Adrenal gland (tissue), 9 donors: ENCODE measurements at regions not wholly inside any gene's neighbourhood (a gene's known extent, or its start where the extent isn't known, plus 50 kb on each side); places are given as distances from the start of the nearest gene placed in this dataset.

Source experiments
- DNase-seq, 7 donors: peaks; one replicate each; pipeline ENCODE4 v3.0.0-alpha.2; 2019 to 2020
- H3K27ac ChIP-seq, 5 donors: fragments of 200-600 bp; sonication (generic) in 4 of 5; 1 replicate in 3 of 5; 2 replicates in 2 of 5; pipeline versions ENCODE4 v1.5.1 to v1.8.0; 2016 to 2020; ENCODE audit warnings: mild to moderate bottlenecking in 1 of 5
- H3K27me3 ChIP-seq: fragments of 200-600 bp; 2 replicates; pipeline ENCODE4 v1.8.0; 2021
- H3K36me3 ChIP-seq, 2 donors: fragments of 200-600 bp; replicated peaks in 1 of 2; 1 replicate in 1 of 2; 2 replicates in 1 of 2; pipeline versions ENCODE4 v1.5.1 to v1.8.0; 2018 to 2022
- H3K4me1 ChIP-seq, 2 donors: fragments of 200-600 bp; replicated peaks in 1 of 2; 1 replicate in 1 of 2; 2 replicates in 1 of 2; pipeline versions ENCODE4 v1.5.1 to v1.8.0; 2018 to 2021
- H3K4me3 ChIP-seq, 4 donors: fragments of 200-600 bp; sonication (generic) in 3 of 4; one replicate each; pipeline ENCODE4 v1.5.1; 2016 to 2018
- H3K9me3 ChIP-seq, 3 donors: fragments of 200-600 bp; sonication (generic) in 1 of 3; replicated peaks in 1 of 3; 1 replicate in 2 of 3; 2 replicates in 1 of 3; pipeline versions ENCODE4 v1.5.1 to v1.8.0; 2016 to 2021
- CTCF ChIP-seq, 6 experiments: fragments of 450-650 bp in 4 of 6; fragments of 200-600 bp in 2 of 6; sonication (generic) in 1 of 6; IDR thresholded peaks; 1 replicate in 5 of 6; 2 replicates in 1 of 6; pipeline versions ENCODE4 v1.5.1 to v1.8.0; 2016 to 2021; ENCODE audit warnings: antibody characterized with exemption in 6 of 6, mild to moderate bottlenecking in 2 of 6, moderate library complexity in 1 of 6
- POLR2A ChIP-seq, 2 donors: fragments of 450-650 bp; IDR thresholded peaks; one replicate each; pipeline ENCODE4 v1.6.1; 2017; ENCODE audit warnings: antibody characterized with exemption in 2 of 2, mild to moderate bottlenecking in 2 of 2, moderate library complexity in 1 of 2
- WGBS, 4 donors: extraction: QIAGEN DNeasy Blood & Tissue Kit in 2 of 4; methylation state at CpG; one replicate each; pipeline versions ENCODE4 v1.1.5 to v1.1.7; 2013 to 2017; 5-methylcytosine and 5-hydroxymethylcytosine counted together
- intact Hi-C, 2 donors: fragments of 100-400 bp; cut with DNase I; formaldehyde crosslinking; loops; one replicate each; pipeline versions ENCODE4 v1.14.1 to v1.15.0; 2022 to 2023
- donor health status: healthy with polysubstance abuse.
- donor health status: Bipolar disorder and iron deficiency.
- donor health status: DM: yes; HTN: yes; CAD: no.
- donor health status: DM: no; HTN: no; CAD: no.
- donor health status: DM: no; HTN: no; CAD: no.

DNA sequence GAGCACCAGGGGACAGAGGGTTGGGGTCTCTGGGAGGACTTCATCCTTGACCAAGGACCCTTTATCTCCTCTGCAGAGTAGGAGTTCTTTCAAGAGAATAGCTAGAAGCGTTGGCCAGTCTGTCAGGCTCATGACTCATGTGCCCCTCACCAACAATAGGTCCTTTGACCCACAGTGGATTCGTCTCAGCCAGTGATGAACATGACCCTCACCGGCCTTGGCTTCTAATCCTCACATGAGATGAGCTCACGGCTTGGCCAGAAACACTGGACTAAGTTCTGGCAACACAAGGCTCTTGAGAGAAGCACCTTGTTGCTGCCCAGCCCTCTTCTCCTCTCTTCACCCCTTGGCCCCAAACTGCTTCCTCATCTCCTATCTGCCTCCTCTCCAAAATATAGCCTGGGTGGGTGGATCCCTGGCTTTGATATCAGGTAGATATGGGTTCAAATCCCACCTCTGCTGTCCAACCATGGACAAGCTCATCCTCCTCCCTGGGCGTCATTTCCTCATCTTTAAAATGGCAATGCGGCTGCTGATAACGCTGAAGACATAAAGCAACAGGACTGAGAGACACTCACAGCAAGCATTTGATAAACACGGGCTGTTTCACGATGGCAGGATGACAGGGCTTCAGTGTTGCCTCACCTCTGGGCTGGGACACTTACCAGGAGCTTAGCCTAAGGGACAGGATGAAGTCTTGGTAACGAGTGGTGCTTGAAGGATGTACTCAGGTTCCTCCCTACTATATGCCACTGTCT is 446.7 kb upstream of the PROK2 start:
- peak in 1 of 7 donors; percentile 10 for DNase-seq
- 69 to 86% (median 78%) methylated on average over 10 of the region's 10 CpGs for WGBS, 4 donors
- no peak overlapping the region for H3K27ac ChIP-seq
- no peaks in the 10 kb centered on the region for H3K36me3 ChIP-seq
- intact Hi-C loops = no loop called here
- H3K27me3 ChIP-seq = no peaks in the 10 kb centered on the region
- H3K9me3 ChIP-seq = no peaks in the 10 kb centered on the region
- no peak overlapping the region for H3K4me3 ChIP-seq
- no peaks in the 10 kb centered on the region for H3K4me1 ChIP-seq
- TF ChIP-seq POLR2A (IDR thresholded peaks at IDR 0.05) = no peak
- no peak for TF ChIP-seq CTCF (IDR thresholded peaks at IDR 0.05)

DNA sequence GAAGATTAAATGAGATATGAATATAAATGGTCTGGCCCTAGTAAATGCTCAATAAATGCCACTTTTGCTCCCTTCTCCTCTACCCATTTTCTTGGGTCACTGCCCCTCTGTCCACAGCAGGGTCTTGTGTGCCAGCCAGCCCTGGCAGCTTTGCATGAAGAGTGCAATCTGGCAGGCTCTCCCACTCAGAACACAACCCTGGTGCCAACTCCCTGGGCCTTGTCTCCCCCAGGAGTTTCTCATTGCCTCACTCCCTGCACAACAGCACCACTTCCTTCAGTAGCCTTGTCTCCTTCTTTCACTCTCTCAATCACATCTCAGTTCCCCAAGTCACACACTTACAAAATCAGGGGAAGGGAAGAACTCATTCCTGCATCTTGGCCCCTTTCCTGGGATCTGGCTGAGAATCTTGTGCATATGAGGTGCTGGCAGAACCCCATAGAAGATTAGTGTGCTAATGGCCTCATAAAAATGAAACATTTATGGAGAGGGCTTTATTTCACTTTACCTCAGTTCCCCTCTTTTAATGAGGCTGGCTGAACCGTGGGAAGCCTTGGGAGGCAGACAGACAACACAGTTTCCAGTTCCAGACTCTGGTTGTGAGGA is 445.9 kb upstream of the PROK2 start:
- Histone ChIP-seq H3K4me3 (no peak overlapping the region), H3K36me3 (no peaks in the 10 kb centered on the region), H3K27me3 (no peaks in the 10 kb centered on the region), H3K4me1 (no peaks in the 10 kb centered on the region), H3K9me3 (no peaks in the 10 kb centered on the region), H3K27ac (no peak overlapping the region)
- WGBS, 4 donors = 46 to 84% (median 75%) methylated on average over 1 of the region's 1 CpG
- intact Hi-C loops = no loop called here
- TF ChIP-seq POLR2A (IDR thresholded peaks at IDR 0.05) = no peak
- TF ChIP-seq CTCF (IDR thresholded peaks at IDR 0.05) = no peak
- no peak for DNase-seq

- DNase-seq = no peak
- Histone ChIP-seq H3K27ac (no peak overlapping the region), H3K4me1 (no peaks in the 10 kb centered on the region), H3K9me3 (no peaks in the 10 kb centered on the region), H3K36me3 (no peaks in the 10 kb centered on the region), H3K27me3 (no peaks in the 10 kb centered on the region), H3K4me3 (no peak overlapping the region)
- TF ChIP-seq CTCF (IDR thresholded peaks at IDR 0.05) = no peak
- no peak for TF ChIP-seq POLR2A (IDR thresholded peaks at IDR 0.05)
- intact Hi-C loops = no loop called here
- WGBS, 4 donors = 88 to 92% (median 89%) methylated on average over 4 of the region's 4 CpGs
These were observed 445.0 kb upstream of the PROK2 start for GRCh38 chr3:72229952-72230351.

DNA sequence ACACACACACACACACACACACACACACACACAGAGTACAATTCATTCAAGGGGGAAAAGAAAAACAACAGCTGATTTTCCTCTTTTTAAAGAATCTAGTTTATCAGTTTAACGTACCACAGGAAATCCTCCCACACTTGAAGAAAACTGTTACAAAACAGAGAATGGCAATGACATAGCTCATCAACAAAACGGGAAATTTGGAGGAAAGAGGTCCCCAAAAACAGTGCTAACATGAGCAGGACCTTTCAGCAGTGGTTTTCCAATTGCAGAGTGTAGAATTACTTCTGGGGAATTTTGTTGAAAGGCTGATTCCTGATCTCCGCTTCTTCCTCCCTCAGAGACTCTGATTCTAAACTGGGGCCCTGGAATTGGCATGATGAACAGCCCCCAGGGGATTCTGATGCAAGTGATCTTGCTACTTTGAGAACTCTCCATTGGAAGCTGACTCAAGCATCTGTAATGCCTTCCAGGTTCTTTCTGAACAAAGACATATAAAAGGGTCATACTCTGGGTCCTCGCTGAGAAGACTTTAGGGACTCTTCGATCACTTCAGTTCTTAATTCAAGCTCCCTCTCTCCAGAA is 442.6 kb upstream of the PROK2 start:
- Histone ChIP-seq H3K9me3 (no peaks in the 10 kb centered on the region), H3K27ac (no peak overlapping the region), H3K27me3 (no peaks in the 10 kb centered on the region), H3K4me1 (no peaks in the 10 kb centered on the region), H3K36me3 (no peaks in the 10 kb centered on the region), H3K4me3 (no peak overlapping the region)
- no peak for DNase-seq
- TF ChIP-seq POLR2A (IDR thresholded peaks at IDR 0.05) (no peak), CTCF (IDR thresholded peaks at IDR 0.05) (no peak)
- 67 to 71% (median 67%) methylated on average over 5 of the region's 5 CpGs for WGBS, 4 donors
- intact Hi-C loops = no loop called here
